HPDE6-E6E7 (cell line): ENCODE measurements at regions not wholly inside any gene's neighbourhood (a gene's known extent, or its start where the extent isn't known, plus 50 kb on each side); places are given as distances from the start of the nearest gene placed in this dataset.
A peak's percentile ranks its signal among the peaks of the same experiment; 100 is the strongest.
"Not testable (repeated sequence)": the region's sequence is repeated elsewhere in the genome, so short reads cannot be mapped to it uniquely, and the experiment has no call there.

Source experiments
- DNase-seq: peaks from one replicate; pipeline ENCODE4 v3.0.0; 2011; ENCODE audit warnings: missing footprints; ENCODE audit errors: extremely low spot score

GRCh38 chr20:26216025-26216424 is 519.4 kb upstream of the ZNF337 start:
- DNase-seq: no peak

GRCh38 chr20:26214991-26215390 is 518.3 kb upstream of the ZNF337 start:
- DNase-seq: no peak

- DNase-seq: no peak
Observed at GRCh38 chr20:26209171-26209941, 512.7 kb upstream of the ZNF337 start.

- DNase-seq: no peak
Observed at GRCh38 chr20:26208296-26209091, 511.8 kb upstream of the ZNF337 start.

GRCh38 chr20:26207967-26208295 is 511.3 kb upstream of the ZNF337 start:
- not testable (repeated sequence) for DNase-seq

- no peak for DNase-seq
Observed at GRCh38 chr20:26207237-26207966, 510.7 kb upstream of the ZNF337 start.

GRCh38 chr20:26205350-26205749 is 508.7 kb upstream of the ZNF337 start:
- DNase-seq: no peak

GRCh38 chr20:26201026-26201425 is 504.4 kb upstream of the ZNF337 start:
- DNase-seq: not testable (repeated sequence)

GRCh38 chr20:26187329-26187728 is 490.7 kb upstream of the ZNF337 start:
- DNase-seq: not testable (repeated sequence)

GRCh38 chr20:26183720-26184119 is 487.1 kb upstream of the ZNF337 start:
- not testable (repeated sequence) for DNase-seq

GRCh38 chr20:26181364-26181763 is 484.7 kb upstream of the ZNF337 start:
- DNase-seq: not testable (repeated sequence)

GRCh38 chr20:26171875-26172274 is 475.2 kb upstream of the ZNF337 start:
- not testable (repeated sequence) for DNase-seq

GRCh38 chr20:26169506-26169905 is 472.9 kb upstream of the ZNF337 start:
- no peak for DNase-seq

- DNase-seq: peak; percentile 11
Observed at GRCh38 chr20:26167499-26167898, 470.8 kb upstream of the ZNF337 start.

GRCh38 chr20:26163890-26164289 is 467.2 kb upstream of the ZNF337 start:
- DNase-seq: peak; percentile 3

- DNase-seq: not testable (repeated sequence)
Observed at GRCh38 chr20:26163151-26163550, 466.5 kb upstream of the ZNF337 start.

- DNase-seq: not testable (repeated sequence)
Observed at GRCh38 chr20:26161741-26162140, 465.1 kb upstream of the ZNF337 start.

GRCh38 chr20:26160916-26161315 is 464.3 kb upstream of the ZNF337 start:
- not testable (repeated sequence) for DNase-seq

GRCh38 chr20:26154224-26154623 is 457.6 kb upstream of the ZNF337 start:
- DNase-seq: no peak

GRCh38 chr20:26135325-26136110 is 438.9 kb upstream of the ZNF337 start:
- DNase-seq: no peak

- DNase-seq: no peak
Observed at GRCh38 chr20:26134606-26135005, 438.0 kb upstream of the ZNF337 start.

- DNase-seq: not testable (repeated sequence)
Observed at GRCh38 chr20:26133794-26134193, 437.1 kb upstream of the ZNF337 start.
